Fibroblast of mammary gland (primary cell): ENCODE measurements at regions not wholly inside any gene's neighbourhood (a gene's known extent, or its start where the extent isn't known, plus 50 kb on each side); places are given as distances from the start of the nearest gene placed in this dataset.

ENCODE experiments used
- DNase-seq: peaks from one replicate; pipeline ENCODE4 v3.0.0-alpha.2; 2010; ENCODE audit warnings: low read depth
- H3K4me3 ChIP-seq: 2 replicates; pipeline ENCODE4 v1.5.1; 2011; ENCODE audit warnings: low read depth, mild to moderate bottlenecking, low read length, moderate library complexity; ENCODE audit not compliant: control insufficient read depth
- TF ChIP-seq, protein P1 (sequence below): conservative IDR thresholded peaks from 2 replicates; pipeline ENCODE4 v1.5.1; 2011; ENCODE audit warnings: low read depth, low read length, inconsistent platforms; ENCODE audit not compliant: control insufficient read depth, insufficient read depth

DNA sequence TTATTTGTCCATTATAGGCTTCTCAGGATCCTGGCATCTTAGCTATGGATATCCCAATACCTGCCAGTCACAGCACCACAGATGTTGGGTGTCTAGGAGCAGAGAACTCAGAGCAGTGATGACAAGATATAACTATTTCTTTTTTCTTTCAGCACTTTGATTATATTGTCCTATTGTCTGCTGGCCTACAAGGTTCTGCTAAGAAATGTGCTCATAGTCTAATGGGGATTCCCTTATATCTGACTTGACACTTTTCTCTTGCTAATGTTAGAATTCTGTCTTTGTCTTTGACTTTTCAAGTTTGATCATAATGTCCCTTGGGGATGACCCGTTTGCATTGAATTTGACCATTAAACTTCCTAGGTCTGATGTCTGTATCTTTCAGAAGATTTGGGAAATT, 270.4 kb downstream of the OGFRL1 start:
- no peak overlapping the region for H3K4me3 ChIP-seq
- no peak for DNase-seq
- TF ChIP-seq, protein P1, sequence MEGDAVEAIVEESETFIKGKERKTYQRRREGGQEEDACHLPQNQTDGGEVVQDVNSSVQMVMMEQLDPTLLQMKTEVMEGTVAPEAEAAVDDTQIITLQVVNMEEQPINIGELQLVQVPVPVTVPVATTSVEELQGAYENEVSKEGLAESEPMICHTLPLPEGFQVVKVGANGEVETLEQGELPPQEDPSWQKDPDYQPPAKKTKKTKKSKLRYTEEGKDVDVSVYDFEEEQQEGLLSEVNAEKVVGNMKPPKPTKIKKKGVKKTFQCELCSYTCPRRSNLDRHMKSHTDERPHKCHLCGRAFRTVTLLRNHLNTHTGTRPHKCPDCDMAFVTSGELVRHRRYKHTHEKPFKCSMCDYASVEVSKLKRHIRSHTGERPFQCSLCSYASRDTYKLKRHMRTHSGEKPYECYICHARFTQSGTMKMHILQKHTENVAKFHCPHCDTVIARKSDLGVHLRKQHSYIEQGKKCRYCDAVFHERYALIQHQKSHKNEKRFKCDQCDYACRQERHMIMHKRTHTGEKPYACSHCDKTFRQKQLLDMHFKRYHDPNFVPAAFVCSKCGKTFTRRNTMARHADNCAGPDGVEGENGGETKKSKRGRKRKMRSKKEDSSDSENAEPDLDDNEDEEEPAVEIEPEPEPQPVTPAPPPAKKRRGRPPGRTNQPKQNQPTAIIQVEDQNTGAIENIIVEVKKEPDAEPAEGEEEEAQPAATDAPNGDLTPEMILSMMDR = no peak

DNA sequence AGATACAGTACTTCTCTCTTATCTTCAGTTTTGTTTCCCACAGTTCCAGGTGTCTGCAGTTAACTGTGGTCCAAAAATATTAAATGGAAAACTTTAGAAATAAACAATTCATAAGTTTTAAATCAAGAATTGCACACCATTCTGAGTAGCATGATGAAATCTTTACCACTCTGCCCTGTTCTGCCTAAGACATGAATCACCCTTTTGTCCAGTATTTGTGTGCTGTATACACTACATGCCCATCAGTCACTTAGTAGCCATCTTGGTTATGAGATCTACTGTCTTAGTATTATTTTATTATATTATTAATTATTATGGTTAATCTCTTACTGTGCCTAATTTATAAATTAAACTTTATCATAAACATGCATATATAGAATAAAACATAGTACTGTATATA, 279.0 kb downstream of the OGFRL1 start:
- no peak for DNase-seq
- no peak overlapping the region for H3K4me3 ChIP-seq
- TF ChIP-seq, protein P1 = no peak

DNA sequence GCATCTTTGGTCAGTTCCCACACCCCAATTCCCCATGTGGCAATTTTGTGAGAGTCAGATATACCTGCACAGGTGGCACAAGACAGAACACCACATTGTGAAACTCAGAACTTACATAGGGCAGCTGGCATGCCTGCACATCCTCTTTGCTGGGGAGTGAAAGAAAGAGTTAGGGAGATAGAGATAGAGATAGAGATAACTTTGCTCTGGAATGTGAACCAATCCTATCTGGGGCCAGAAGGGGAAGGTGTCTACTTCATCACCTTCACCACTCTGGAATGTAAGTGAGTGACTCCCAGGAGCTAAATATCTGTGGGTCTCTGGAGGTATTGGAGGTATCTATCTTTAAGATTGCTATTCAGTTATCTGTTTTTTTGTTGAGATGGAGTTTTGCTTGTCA, 289.2 kb downstream of the OGFRL1 start:
- TF ChIP-seq, protein P1 = no peak
- no peak for DNase-seq
- H3K4me3 ChIP-seq = no peak overlapping the region

DNA sequence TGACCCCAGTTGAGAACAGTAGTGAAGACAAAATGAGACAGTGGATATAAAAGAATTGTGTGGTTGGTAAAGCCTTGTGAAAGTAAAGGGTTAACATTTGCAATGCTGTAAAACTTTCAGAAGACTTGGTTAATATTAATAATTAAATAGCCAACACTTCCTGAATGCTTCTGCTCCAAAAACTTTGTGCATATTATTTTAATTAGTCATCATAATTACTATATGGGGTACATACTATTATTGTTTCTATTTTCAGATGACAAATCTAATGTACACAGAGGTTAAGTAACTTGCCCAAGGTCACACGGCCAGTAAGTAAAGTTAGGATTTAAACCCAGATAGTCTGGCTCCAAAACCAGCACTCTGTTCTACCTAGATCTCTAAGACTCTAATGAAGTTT, 291.3 kb downstream of the OGFRL1 start:
- TF ChIP-seq, protein P1 = no peak
- no peak overlapping the region for H3K4me3 ChIP-seq
- DNase-seq = no peak

DNA sequence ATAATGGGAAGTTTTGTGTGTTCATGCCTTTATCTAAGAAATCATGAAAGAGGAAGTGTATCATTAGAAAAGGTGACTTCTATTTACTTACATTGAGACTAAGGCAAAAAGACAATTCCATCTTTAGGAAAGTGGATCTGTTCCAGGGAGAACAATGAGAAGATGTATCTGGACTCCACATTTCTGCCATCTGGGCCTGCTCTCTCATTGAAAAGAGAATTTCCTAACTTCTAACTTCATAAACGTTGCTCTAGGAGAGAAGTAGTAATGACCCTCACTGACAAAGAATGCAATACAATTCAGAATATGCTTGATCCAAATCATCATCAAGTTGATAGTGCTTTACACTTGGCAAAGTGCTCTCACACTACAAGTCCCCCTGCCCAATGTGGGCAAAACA, 294.2 kb downstream of the OGFRL1 start:
- H3K4me3 ChIP-seq = no peak overlapping the region
- TF ChIP-seq, protein P1 = no peak
- no peak for DNase-seq

DNA sequence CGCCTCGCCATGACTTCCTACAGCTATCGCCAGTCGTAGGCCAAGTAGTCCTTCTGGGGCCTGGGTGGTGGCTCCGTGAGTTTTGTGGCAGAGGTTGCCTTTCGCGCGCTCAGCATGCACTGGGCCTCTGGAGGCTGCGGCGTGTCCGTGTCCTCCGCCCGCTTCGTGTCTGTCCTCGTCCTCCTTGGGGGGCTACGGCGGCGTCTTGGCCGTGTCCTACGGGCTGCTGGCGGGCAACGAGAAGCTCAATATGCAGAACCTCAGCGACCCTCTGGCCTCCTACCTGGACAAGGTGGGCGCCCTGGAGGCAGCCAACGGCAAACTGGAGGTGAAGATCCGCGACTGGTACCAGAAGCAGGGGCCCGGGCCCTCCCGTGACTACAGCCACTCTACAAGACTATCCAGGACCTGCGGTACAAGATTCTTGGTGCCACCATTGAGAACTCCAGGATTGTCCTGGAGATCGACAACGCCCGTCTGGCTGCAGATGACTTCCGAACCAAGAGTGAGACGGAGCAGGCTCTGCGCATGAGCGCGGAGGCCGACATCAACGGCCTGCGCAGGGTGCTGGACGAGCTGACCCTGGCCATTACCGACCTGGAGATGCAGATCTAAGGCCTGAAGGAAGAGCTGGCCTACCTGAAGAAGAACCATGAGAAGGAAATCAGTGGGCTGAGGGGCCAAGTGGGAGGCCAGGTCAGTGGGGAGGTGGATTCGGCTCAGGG, 296.3 kb downstream of the OGFRL1 start:
- TF ChIP-seq, protein P1 = no peak
- no peak for DNase-seq
- no peak overlapping the region for H3K4me3 ChIP-seq

DNA sequence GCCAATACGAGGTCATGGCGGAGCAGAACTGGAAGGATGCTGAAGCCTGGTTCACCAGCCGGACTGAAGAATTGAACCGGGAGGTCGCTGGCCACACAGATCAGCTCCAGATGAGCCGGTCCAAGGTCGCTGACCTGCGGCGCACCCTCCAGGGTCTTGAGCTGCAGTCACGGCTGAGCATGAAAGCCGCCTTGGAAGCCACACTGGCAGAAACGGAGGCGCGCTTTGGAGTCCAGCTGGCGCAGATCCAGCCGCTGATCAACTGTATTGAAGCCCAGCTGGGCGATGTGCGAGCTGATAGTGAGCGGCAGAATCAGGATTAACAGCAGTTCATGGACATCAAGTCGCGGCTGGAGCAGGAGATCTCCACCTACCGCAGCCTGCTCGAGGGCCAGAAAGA, 296.9 kb downstream of the OGFRL1 start:
- TF ChIP-seq, protein P1 = no peak
- no peak for DNase-seq
- no peak overlapping the region for H3K4me3 ChIP-seq
